ENCODE measurements at regions not wholly inside any gene's neighbourhood (a gene's known extent, or its start where the extent isn't known, plus 50 kb on each side); places are given as distances from the start of the nearest gene placed in this dataset.

DNA sequence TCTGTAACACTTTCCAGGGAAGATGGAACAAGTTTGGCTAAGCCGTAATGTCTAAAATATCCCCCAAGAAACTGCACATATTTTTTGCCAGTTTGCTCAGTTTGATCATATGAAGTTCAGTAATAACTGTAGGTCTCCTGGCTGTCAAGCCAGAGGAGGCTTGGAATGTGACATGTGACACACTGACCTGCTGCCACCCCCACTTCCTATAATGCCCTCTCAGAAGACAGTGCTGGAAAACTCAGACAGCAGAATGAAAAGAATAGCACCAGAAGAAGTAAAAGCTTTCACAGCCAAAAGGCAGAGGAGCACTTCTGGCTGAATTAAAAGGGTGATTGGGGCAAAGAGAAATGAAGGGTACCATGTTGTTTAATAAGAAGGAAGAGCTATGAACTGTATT lies 67.4 kb upstream of the UBAC2 start:
- Histone ChIP-seq H3K27me3 (no peaks in the 10 kb centered on the region), H3K27ac (no peak overlapping the region), H3K4me1 (peaks cover 0 to 3% (median 0%) of the 10 kb centered on the region in 4 donors), H3K9me3 (no peaks in the 10 kb centered on the region), H3K4me3 (no peak overlapping the region), H3K36me3 (no peaks in the 10 kb centered on the region)
- no peak for TF ChIP-seq POLR2AphosphoS5 (IDR thresholded peaks at IDR 0.05)
- no peak for DNase-seq
- intact Hi-C loops (cut with DNase I), result no loop called here
- WGBS, 2 donors, result 96 to 97% methylated on average over 1 of the region's 1 CpG

DNA sequence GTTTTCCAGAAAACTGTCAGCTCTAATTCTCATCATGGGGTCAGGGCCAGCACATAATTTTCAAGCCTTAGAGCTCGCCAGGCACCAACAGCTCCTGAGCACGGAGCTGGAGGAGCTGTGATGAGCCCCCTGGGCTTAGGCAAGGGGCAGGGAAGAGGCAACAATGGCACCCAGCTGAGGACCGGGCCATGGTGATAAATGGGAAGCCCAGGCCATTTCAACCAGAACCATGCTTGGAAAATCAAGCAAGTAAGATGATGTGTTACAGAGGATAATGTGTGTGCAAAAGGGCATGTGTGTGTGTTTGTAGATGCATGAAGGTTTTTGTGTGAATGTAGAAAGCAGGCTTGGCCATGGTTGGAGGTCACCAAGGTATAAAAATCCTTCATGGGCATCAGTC lies 66.8 kb upstream of the UBAC2 start:
- no peak for DNase-seq
- Histone ChIP-seq H3K36me3 (no peaks in the 10 kb centered on the region), H3K27ac (no peak overlapping the region), H3K4me3 (no peak overlapping the region), H3K9me3 (no peaks in the 10 kb centered on the region), H3K4me1 (peaks cover 0 to 3% (median 0%) of the 10 kb centered on the region in 4 donors), H3K27me3 (no peaks in the 10 kb centered on the region)
- 86 to 89% methylated on average over 3 of the region's 3 CpGs for WGBS, 2 donors
- TF ChIP-seq POLR2A (IDR thresholded peaks at IDR 0.05) (no peak), CTCF (IDR thresholded peaks at IDR 0.05) (no peak), EP300 (IDR thresholded peaks at IDR 0.05) (no peak), POLR2AphosphoS5 (IDR thresholded peaks at IDR 0.05) (no peak)
- intact Hi-C loops (cut with DNase I), result no loop called here

GRCh38 chr13:99135591-99135990 lies 65.1 kb upstream of the UBAC2 start:
- TF ChIP-seq POLR2AphosphoS5 (IDR thresholded peaks at IDR 0.05), result peak; percentile 20 to 65 (median 46)
- TF ChIP-seq CTCF (IDR thresholded peaks at IDR 0.05), result no peak
- Histone ChIP-seq H3K9me3 (no peaks in the 10 kb centered on the region), H3K36me3 (no peaks in the 10 kb centered on the region), H3K27me3 (no peaks in the 10 kb centered on the region), H3K4me3 (no peak overlapping the region), H3K4me1 (peaks cover 0 to 3% (median 0%) of the 10 kb centered on the region in 4 donors), H3K27ac (no peak overlapping the region)
- peak; percentile 81 for DNase-seq
- intact Hi-C loops (cut with DNase I), result no loop called here
- 69 to 84% methylated on average over 4 of the region's 4 CpGs for WGBS, 2 donors

DNA sequence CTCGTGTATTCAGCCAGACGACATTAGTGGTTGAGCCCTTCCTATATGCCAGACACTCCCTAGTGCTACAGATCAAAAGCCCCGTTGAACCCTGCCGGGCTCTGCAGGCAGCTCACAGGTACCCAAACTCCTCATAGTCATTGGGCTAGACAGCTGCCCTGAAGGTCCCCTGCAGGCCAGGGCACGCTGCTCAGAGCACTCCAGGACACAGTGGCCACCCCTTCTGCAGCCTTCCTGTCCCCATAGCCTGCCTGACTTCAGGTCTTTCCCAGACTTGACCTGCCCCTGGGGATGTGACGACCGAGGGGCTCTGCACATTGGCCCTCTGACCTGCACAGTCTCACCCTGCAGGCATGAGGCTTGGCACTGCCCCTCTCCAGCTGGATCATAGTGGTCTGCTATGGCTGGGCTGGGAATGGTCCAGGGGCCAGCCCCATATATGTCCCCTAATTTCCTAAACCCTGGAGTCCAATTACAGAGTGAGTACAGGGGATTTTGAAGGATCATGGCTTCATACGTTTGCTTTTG lies 64.2 kb upstream of the UBAC2 start:
- Histone ChIP-seq H3K27me3 (no peaks in the 10 kb centered on the region), H3K9me3 (no peaks in the 10 kb centered on the region), H3K4me1 (peaks cover 0 to 3% (median 0%) of the 10 kb centered on the region in 4 donors), H3K36me3 (no peaks in the 10 kb centered on the region), H3K4me3 (no peak overlapping the region), H3K27ac (no peak overlapping the region)
- no peak for DNase-seq
- TF ChIP-seq POLR2AphosphoS5 (IDR thresholded peaks at IDR 0.05) (no peak), CTCF (IDR thresholded peaks at IDR 0.05) (no peak), POLR2A (IDR thresholded peaks at IDR 0.05) (no peak), EP300 (IDR thresholded peaks at IDR 0.05) (no peak)
- WGBS, 2 donors, result 67 to 79% methylated on average over 8 of the region's 8 CpGs
- intact Hi-C loops (cut with DNase I), result no loop called here

GRCh38 chr13:99140831-99141230 lies 59.8 kb upstream of the UBAC2 start:
- Histone ChIP-seq H3K4me3 (no peak overlapping the region), H3K36me3 (no peaks in the 10 kb centered on the region), H3K27me3 (no peaks in the 10 kb centered on the region), H3K4me1 (peaks cover 0 to 3% (median 0%) of the 10 kb centered on the region in 4 donors), H3K27ac (no peak overlapping the region), H3K9me3 (no peaks in the 10 kb centered on the region)
- TF ChIP-seq POLR2AphosphoS5 (IDR thresholded peaks at IDR 0.05), result no peak
- TF ChIP-seq CTCF (IDR thresholded peaks at IDR 0.05), result no peak
- no peak for TF ChIP-seq POLR2A (IDR thresholded peaks at IDR 0.05)
- no peak for TF ChIP-seq EP300 (IDR thresholded peaks at IDR 0.05)
- intact Hi-C loops (cut with DNase I), result no loop called here
- 95% methylated on average over 9 of the region's 9 CpGs for WGBS, 2 donors
- DNase-seq, result no peak
